Keratinocyte (primary cell): ENCODE measurements at regions not wholly inside any gene's neighbourhood (a gene's known extent, or its start where the extent isn't known, plus 50 kb on each side); places are given as distances from the start of the nearest gene placed in this dataset.

ENCODE experiments used
- DNase-seq: peaks from one replicate; pipeline ENCODE4 v3.0.0-alpha.2; 2011; ENCODE audit warnings: low read depth, missing footprints, low spot score
- FAIRE-seq: peaks from 2 replicates; lab custom pipeline; 2011; peaks lifted over from hg19 to GRCh38; lab: Jason Lieb, UNC
- H2AFZ ChIP-seq: 2 replicates; pipeline ENCODE4 v1.6.0; 2012; ENCODE audit warnings: low read length, control low read depth, inconsistent platforms; ENCODE audit not compliant: control insufficient read depth
- H3K27ac ChIP-seq: 2 replicates; pipeline ENCODE4 v1.5.1; 2011; ENCODE audit warnings: low read length; ENCODE audit not compliant: control insufficient read depth, insufficient read depth
- H3K27me3 ChIP-seq: 3 replicates; pipeline ENCODE4 v1.6.0; 2011; ENCODE audit warnings: low read length; ENCODE audit not compliant: control insufficient read depth, insufficient read depth; ENCODE audit errors: extremely low read depth
- H3K36me3 ChIP-seq, 2 experiments: 2 replicates in 1 of 2; 3 replicates in 1 of 2; pipeline ENCODE4 v1.5.1; 2011; ENCODE audit warnings: low read length in 2 of 2, mild to moderate bottlenecking in 1 of 2; ENCODE audit not compliant: control insufficient read depth in 2 of 2, insufficient read depth in 2 of 2; ENCODE audit errors: extremely low read depth in 1 of 2
- H3K4me1 ChIP-seq: 3 replicates; pipeline ENCODE4 v1.5.1; 2011; ENCODE audit warnings: low read length; ENCODE audit not compliant: control insufficient read depth, insufficient read depth; ENCODE audit errors: extremely low read depth
- H3K4me2 ChIP-seq: 3 replicates; pipeline ENCODE4 v1.6.0; 2011; ENCODE audit warnings: low read depth, low read length; ENCODE audit not compliant: control insufficient read depth, insufficient read depth; ENCODE audit errors: extremely low read depth
- H3K4me3 ChIP-seq, 3 experiments: fragments of 200-600 bp in 1 of 3; sonication (generic) in 1 of 3; 2 replicates in 2 of 3; 3 replicates in 1 of 3; pipeline ENCODE4 v1.5.1; 2011 to 2016; ENCODE audit warnings: low read length in 3 of 3, mild to moderate bottlenecking in 3 of 3, control low read depth in 2 of 3, inconsistent platforms in 1 of 3, low read depth in 1 of 3, mixed read lengths in 1 of 3, mixed run types in 1 of 3, moderate library complexity in 1 of 3; ENCODE audit not compliant: control insufficient read depth in 2 of 3, insufficient read depth in 2 of 3; ENCODE audit errors: extremely low read depth in 1 of 3
- H3K79me2 ChIP-seq: 2 replicates; pipeline ENCODE4 v1.6.0; 2012; ENCODE audit warnings: low read length; ENCODE audit not compliant: control insufficient read depth, insufficient read depth
- H3K9ac ChIP-seq: 3 replicates; pipeline ENCODE4 v1.6.0; 2011; ENCODE audit warnings: low read length; ENCODE audit not compliant: control insufficient read depth, insufficient read depth; ENCODE audit errors: extremely low read depth
- H3K9me1 ChIP-seq: 3 replicates; pipeline ENCODE4 v1.6.0; 2011; ENCODE audit warnings: low read length; ENCODE audit not compliant: control insufficient read depth, insufficient read depth; ENCODE audit errors: extremely low read depth
- H3K9me3 ChIP-seq: 2 replicates; pipeline ENCODE4 v1.5.1; 2012; ENCODE audit warnings: low read depth, low read length; ENCODE audit not compliant: control insufficient read depth
- H4K20me1 ChIP-seq: 3 replicates; pipeline ENCODE4 v1.6.0; 2011; ENCODE audit warnings: low read length; ENCODE audit not compliant: control insufficient read depth, insufficient read depth; ENCODE audit errors: extremely low read depth
- EZH2 ChIP-seq: IDR thresholded peaks from one replicate; pipeline ENCODE4 v1.6.1; 2012; ENCODE audit warnings: inconsistent platforms, mild to moderate bottlenecking, low read length, moderate library complexity
- dilution Hi-C: fragments of 300-500 bp; cut with MboI; formaldehyde crosslinking; loops from one replicate; pipeline ENCODE4 v1.7.0; 2020; ENCODE audit warnings: low sequenced_read_pairs; ENCODE audit not compliant: extremely low pct_ligation_motif_present
- TF ChIP-seq, protein P1 (sequence below), 3 experiments: IDR thresholded peaks in 1 of 3; conservative IDR thresholded peaks in 1 of 3; optimal IDR thresholded peaks in 1 of 3; 2 replicates in 2 of 3; 3 replicates in 1 of 3; pipeline versions ENCODE3 to v1.5.1; 2011; ENCODE audit warnings: low read length in 3 of 3, mild to moderate bottlenecking in 3 of 3, moderate library complexity in 2 of 3, control low read depth in 1 of 3, inconsistent platforms in 1 of 3; ENCODE audit not compliant: insufficient read depth in 2 of 3; ENCODE audit errors: extremely low read depth in 1 of 3

DNA sequence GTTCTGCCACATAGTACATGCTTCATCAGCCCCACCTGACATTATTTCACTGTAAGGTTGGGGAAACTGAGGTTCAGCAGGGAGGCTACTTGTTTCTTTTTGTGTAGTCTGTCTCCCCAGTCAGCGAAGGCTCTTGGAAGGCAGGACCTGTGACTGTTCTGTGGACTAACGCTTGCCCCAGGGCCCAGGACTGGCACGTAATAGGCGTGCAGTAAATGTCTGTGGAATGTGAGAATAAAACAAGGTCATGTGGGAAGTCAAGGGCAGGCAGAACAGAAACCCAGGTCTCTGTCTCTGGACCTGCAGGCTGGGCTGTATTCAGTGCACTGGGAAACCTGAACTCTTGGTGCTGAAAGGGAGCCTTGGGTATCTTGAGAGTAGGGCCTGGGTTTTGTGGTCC is 168.7 kb downstream of the RPS24 start:
- dilution Hi-C loops, result no loop called here
- Histone ChIP-seq H3K79me2 (no peaks in the 10 kb centered on the region), H3K4me2 (no peak overlapping the region), H4K20me1 (no peaks in the 10 kb centered on the region), H2AFZ (no peak overlapping the region), H3K9me1 (no peaks in the 10 kb centered on the region), H3K4me1 (no peaks in the 10 kb centered on the region), H3K4me3 (no peak overlapping the region), H3K27me3 (peaks cover 4% of the 10 kb centered on the region), H3K9ac (no peak overlapping the region), H3K36me3 (no peaks in the 10 kb centered on the region), H3K9me3 (no peaks in the 10 kb centered on the region), H3K27ac (no peak overlapping the region)
- DNase-seq (no peak), FAIRE-seq (no peak)
- TF ChIP-seq, protein P1, sequence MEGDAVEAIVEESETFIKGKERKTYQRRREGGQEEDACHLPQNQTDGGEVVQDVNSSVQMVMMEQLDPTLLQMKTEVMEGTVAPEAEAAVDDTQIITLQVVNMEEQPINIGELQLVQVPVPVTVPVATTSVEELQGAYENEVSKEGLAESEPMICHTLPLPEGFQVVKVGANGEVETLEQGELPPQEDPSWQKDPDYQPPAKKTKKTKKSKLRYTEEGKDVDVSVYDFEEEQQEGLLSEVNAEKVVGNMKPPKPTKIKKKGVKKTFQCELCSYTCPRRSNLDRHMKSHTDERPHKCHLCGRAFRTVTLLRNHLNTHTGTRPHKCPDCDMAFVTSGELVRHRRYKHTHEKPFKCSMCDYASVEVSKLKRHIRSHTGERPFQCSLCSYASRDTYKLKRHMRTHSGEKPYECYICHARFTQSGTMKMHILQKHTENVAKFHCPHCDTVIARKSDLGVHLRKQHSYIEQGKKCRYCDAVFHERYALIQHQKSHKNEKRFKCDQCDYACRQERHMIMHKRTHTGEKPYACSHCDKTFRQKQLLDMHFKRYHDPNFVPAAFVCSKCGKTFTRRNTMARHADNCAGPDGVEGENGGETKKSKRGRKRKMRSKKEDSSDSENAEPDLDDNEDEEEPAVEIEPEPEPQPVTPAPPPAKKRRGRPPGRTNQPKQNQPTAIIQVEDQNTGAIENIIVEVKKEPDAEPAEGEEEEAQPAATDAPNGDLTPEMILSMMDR (optimal IDR thresholded peaks at IDR 0.05 in 1 of 3, IDR thresholded peaks at IDR 0.05 in 1 of 3, conservative IDR thresholded peaks at IDR 0.05 in 1 of 3; ENCODE audit: extremely low read depth in 1 of 3, insufficient read depth in 2 of 3, low read length in 3 of 3), result no peak
- no peak for TF ChIP-seq EZH2

GRCh38 chr10:78203915-78204818 is 170.5 kb downstream of the RPS24 start:
- Histone ChIP-seq H3K4me3 (no peak overlapping the region), H3K4me2 (no peak overlapping the region), H3K36me3 (no peaks in the 10 kb centered on the region), H3K9ac (no peak overlapping the region), H2AFZ (no peak overlapping the region), H3K9me3 (no peaks in the 10 kb centered on the region), H3K27me3 (peaks cover 4% of the 10 kb centered on the region), H3K4me1 (no peaks in the 10 kb centered on the region), H3K79me2 (no peaks in the 10 kb centered on the region), H4K20me1 (no peaks in the 10 kb centered on the region), H3K9me1 (no peaks in the 10 kb centered on the region), H3K27ac (no peak overlapping the region)
- no peak for TF ChIP-seq EZH2
- TF ChIP-seq, protein P1 (optimal IDR thresholded peaks at IDR 0.05 in 1 of 3, IDR thresholded peaks at IDR 0.05 in 1 of 3, conservative IDR thresholded peaks at IDR 0.05 in 1 of 3; ENCODE audit: extremely low read depth in 1 of 3, insufficient read depth in 2 of 3, low read length in 3 of 3), result no peak
- FAIRE-seq, result no peak
- dilution Hi-C loops, result no loop called here
- no peak for DNase-seq
